GM21381 (cell line): ENCODE measurements at regions not wholly inside any gene's neighbourhood (a gene's known extent, or its start where the extent isn't known, plus 50 kb on each side); places are given as distances from the start of the nearest gene placed in this dataset.

Experiments used
- ATAC-seq: cut with Tn5 transposase; IDR thresholded peaks from one replicate; pipeline ENCODE4 v1.9.1; 2021; ENCODE audit warnings: mild to moderate bottlenecking, moderate library complexity; ENCODE audit not compliant: unreplicated experiment

- ATAC-seq: no peak
Observed at GRCh38 chr16:85433477-85433876, 179.6 kb upstream of the GSE1 start.

GRCh38 chr16:85435286-85435685, 177.8 kb upstream of the GSE1 start:
- no peak for ATAC-seq

GRCh38 chr16:85435700-85436099, 177.4 kb upstream of the GSE1 start:
- no peak for ATAC-seq

- no peak for ATAC-seq
Observed at GRCh38 chr16:85436207-85436606, 176.9 kb upstream of the GSE1 start.

- ATAC-seq: no peak
Observed at GRCh38 chr16:85436636-85437165, 176.4 kb upstream of the GSE1 start.

- no peak for ATAC-seq
Observed at GRCh38 chr16:85437166-85438052, 175.7 kb upstream of the GSE1 start.

- ATAC-seq: no peak
Observed at GRCh38 chr16:85438981-85439685, 174.0 kb upstream of the GSE1 start.

GRCh38 chr16:85440744-85441143, 172.4 kb upstream of the GSE1 start:
- no peak for ATAC-seq

GRCh38 chr16:85441189-85441889, 171.8 kb upstream of the GSE1 start:
- ATAC-seq: no peak

- no peak for ATAC-seq
Observed at GRCh38 chr16:85441890-85442670, 171.0 kb upstream of the GSE1 start.

- no peak for ATAC-seq
Observed at GRCh38 chr16:85443116-85443515, 170.0 kb upstream of the GSE1 start.

- no peak for ATAC-seq
Observed at GRCh38 chr16:85443531-85443930, 169.6 kb upstream of the GSE1 start.

GRCh38 chr16:85445064-85445778, 167.9 kb upstream of the GSE1 start:
- ATAC-seq: no peak

- no peak for ATAC-seq
Observed at GRCh38 chr16:85445779-85446222, 167.3 kb upstream of the GSE1 start.

- ATAC-seq: peak; percentile 66
Observed at GRCh38 chr16:85446951-85447692, 166.0 kb upstream of the GSE1 start.

GRCh38 chr16:85447693-85448313, 165.3 kb upstream of the GSE1 start:
- no peak for ATAC-seq

- ATAC-seq: no peak
Observed at GRCh38 chr16:85448557-85449190, 164.4 kb upstream of the GSE1 start.

GRCh38 chr16:85449191-85449884, 163.8 kb upstream of the GSE1 start:
- ATAC-seq: no peak
